Osteoblast (primary cell): ENCODE measurements at regions not wholly inside any gene's neighbourhood (a gene's known extent, or its start where the extent isn't known, plus 50 kb on each side); places are given as distances from the start of the nearest gene placed in this dataset.
A peak's percentile ranks its signal among the peaks of the same experiment; 100 is the strongest.

Experiments
- DNase-seq: peaks from one replicate; pipeline ENCODE4 v3.0.0; 2011; ENCODE audit warnings: low spot score, mixed read lengths; ENCODE audit not compliant: insufficient read length; ENCODE audit errors: missing footprints
- H2AFZ ChIP-seq: 2 replicates; pipeline ENCODE4 v1.6.0; 2011; ENCODE audit warnings: mild to moderate bottlenecking, low read length
- H3K27ac ChIP-seq: 2 replicates; pipeline ENCODE4 v1.5.1; 2011; ENCODE audit warnings: mild to moderate bottlenecking, low read depth, low read length, moderate library complexity
- H3K27me3 ChIP-seq: 2 replicates; pipeline ENCODE4 v1.6.0; 2012; ENCODE audit warnings: mild to moderate bottlenecking, control low read depth, inconsistent platforms, low read length, moderate library complexity; ENCODE audit not compliant: insufficient read depth
- H3K36me3 ChIP-seq: 2 replicates; pipeline ENCODE4 v1.5.1; 2011; ENCODE audit warnings: mild to moderate bottlenecking, low read length, control low read depth, moderate library complexity; ENCODE audit not compliant: insufficient read depth
- H3K4me1 ChIP-seq: 2 replicates; pipeline ENCODE4 v1.5.1; 2011; ENCODE audit warnings: mild to moderate bottlenecking, low read length, control low read depth, moderate library complexity; ENCODE audit not compliant: insufficient read depth
- H3K4me2 ChIP-seq: 2 replicates; pipeline ENCODE4 v1.6.0; 2011; ENCODE audit warnings: mild to moderate bottlenecking, low read length; ENCODE audit not compliant: insufficient read depth
- H3K4me3 ChIP-seq: fragments of 200-600 bp; sonication (generic); 3 replicates; pipeline ENCODE4 v1.5.1; 2012; ENCODE audit warnings: mild to moderate bottlenecking, low read length, inconsistent platforms; ENCODE audit not compliant: insufficient read depth
- H3K79me2 ChIP-seq: 2 replicates; pipeline ENCODE4 v1.6.0; 2012; ENCODE audit warnings: mild to moderate bottlenecking, low read length, control low read depth, inconsistent platforms; ENCODE audit not compliant: insufficient read depth
- H3K9me3 ChIP-seq: 2 replicates; pipeline ENCODE4 v1.5.1; 2011; ENCODE audit warnings: low read depth, low read length, control low read depth
- H4K20me1 ChIP-seq: 2 replicates; pipeline ENCODE4 v1.6.0; 2012; ENCODE audit warnings: mild to moderate bottlenecking, low read length, control low read depth; ENCODE audit not compliant: insufficient read depth
- TF ChIP-seq, protein P1 (sequence below): IDR thresholded peaks from 2 replicates; pipeline ENCODE4 v1.5.1; 2011; ENCODE audit warnings: mild to moderate bottlenecking, low read depth, low read length, moderate library complexity; ENCODE audit errors: extremely low read depth

DNA sequence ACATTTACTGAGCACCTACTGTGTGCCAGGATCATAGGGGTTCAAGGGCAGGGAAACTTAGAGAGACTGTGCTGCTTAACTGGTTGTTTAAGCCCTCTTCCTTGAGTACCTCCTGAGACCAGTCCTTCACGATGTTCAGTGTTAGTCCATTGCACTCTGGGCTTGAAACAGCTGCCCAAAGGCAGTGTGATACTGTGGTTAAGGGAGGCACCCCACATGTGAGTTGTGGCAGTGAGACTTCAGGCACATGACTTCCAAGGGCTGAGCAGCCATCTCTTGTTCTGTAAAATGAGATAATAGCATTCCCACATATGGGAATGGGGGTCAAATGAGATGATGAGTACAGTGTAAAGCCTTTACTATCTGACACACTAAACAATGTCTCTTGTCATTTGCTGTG is 75.1 kb downstream of the LINGO1 start:
- DNase-seq = peak; percentile 8
- Histone ChIP-seq H3K9me3 (no peaks in the 10 kb centered on the region), H3K79me2 (no peaks in the 10 kb centered on the region), H3K27me3 (no peaks in the 10 kb centered on the region), H2AFZ (no peak overlapping the region), H3K27ac (no peak overlapping the region), H4K20me1 (no peaks in the 10 kb centered on the region), H3K36me3 (no peaks in the 10 kb centered on the region), H3K4me2 (no peak overlapping the region), H3K4me1 (no peaks in the 10 kb centered on the region), H3K4me3 (no peak overlapping the region)
- TF ChIP-seq, protein P1, sequence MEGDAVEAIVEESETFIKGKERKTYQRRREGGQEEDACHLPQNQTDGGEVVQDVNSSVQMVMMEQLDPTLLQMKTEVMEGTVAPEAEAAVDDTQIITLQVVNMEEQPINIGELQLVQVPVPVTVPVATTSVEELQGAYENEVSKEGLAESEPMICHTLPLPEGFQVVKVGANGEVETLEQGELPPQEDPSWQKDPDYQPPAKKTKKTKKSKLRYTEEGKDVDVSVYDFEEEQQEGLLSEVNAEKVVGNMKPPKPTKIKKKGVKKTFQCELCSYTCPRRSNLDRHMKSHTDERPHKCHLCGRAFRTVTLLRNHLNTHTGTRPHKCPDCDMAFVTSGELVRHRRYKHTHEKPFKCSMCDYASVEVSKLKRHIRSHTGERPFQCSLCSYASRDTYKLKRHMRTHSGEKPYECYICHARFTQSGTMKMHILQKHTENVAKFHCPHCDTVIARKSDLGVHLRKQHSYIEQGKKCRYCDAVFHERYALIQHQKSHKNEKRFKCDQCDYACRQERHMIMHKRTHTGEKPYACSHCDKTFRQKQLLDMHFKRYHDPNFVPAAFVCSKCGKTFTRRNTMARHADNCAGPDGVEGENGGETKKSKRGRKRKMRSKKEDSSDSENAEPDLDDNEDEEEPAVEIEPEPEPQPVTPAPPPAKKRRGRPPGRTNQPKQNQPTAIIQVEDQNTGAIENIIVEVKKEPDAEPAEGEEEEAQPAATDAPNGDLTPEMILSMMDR = no peak

DNA sequence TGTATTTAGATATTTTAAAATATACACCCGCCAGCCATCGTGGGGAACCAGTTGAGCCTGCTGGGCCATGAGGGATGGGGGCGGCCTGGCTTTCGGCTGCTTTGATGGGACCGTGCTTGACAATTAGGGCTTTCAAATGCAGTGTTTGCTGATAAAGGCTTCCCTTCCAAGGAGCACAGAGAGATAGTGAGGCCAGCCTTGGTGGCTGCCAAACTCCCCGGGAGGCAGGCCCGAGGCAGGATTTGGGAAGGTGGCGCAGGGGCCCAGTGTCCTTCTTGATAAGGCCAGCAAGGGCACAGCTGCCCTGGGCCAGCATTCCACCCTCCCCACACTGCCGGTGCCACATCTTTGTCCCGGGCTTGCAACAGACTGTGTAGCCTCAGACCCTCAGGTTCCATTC is 75.6 kb downstream of the LINGO1 start:
- Histone ChIP-seq H4K20me1 (no peaks in the 10 kb centered on the region), H3K4me1 (no peaks in the 10 kb centered on the region), H3K36me3 (no peaks in the 10 kb centered on the region), H3K27me3 (no peaks in the 10 kb centered on the region), H3K4me3 (no peak overlapping the region), H3K9me3 (no peaks in the 10 kb centered on the region), H3K79me2 (no peaks in the 10 kb centered on the region), H3K27ac (no peak overlapping the region), H2AFZ (no peak overlapping the region), H3K4me2 (no peak overlapping the region)
- DNase-seq = no peak
- TF ChIP-seq, protein P1 = no peak

- Histone ChIP-seq H3K4me1 (no peaks in the 10 kb centered on the region), H3K36me3 (no peaks in the 10 kb centered on the region), H3K9me3 (no peaks in the 10 kb centered on the region), H3K79me2 (no peaks in the 10 kb centered on the region), H3K27ac (no peak overlapping the region), H3K27me3 (no peaks in the 10 kb centered on the region), H3K4me3 (no peak overlapping the region), H2AFZ (no peak overlapping the region), H3K4me2 (no peak overlapping the region), H4K20me1 (no peaks in the 10 kb centered on the region)
- TF ChIP-seq, protein P1 = no peak
- DNase-seq = no peak
These were observed 76.1 kb downstream of the LINGO1 start for GRCh38 chr15:77556622-77557021.

- Histone ChIP-seq H3K36me3 (no peaks in the 10 kb centered on the region), H2AFZ (no peak overlapping the region), H3K4me3 (no peak overlapping the region), H3K79me2 (no peaks in the 10 kb centered on the region), H3K27ac (no peak overlapping the region), H3K4me1 (no peaks in the 10 kb centered on the region), H4K20me1 (no peaks in the 10 kb centered on the region), H3K9me3 (no peaks in the 10 kb centered on the region), H3K27me3 (no peaks in the 10 kb centered on the region), H3K4me2 (no peak overlapping the region)
- TF ChIP-seq, protein P1 = no peak
- no peak for DNase-seq
These were observed 77.5 kb downstream of the LINGO1 start for GRCh38 chr15:77555232-77555631.
